OCI-LY7 (cell line): ENCODE measurements at regions not wholly inside any gene's neighbourhood (a gene's known extent, or its start where the extent isn't known, plus 50 kb on each side); places are given as distances from the start of the nearest gene placed in this dataset.

Experiments
- BruUV-seq: library from RNA; stranded (reverse); fragments of 400-500 nt; replicated peaks from 2 replicates; lab custom pipeline; 2021; lab: Mats Ljungman, UMichigan
- CTCF ChIA-PET: fragments of 300-600 bp; sonication (Branson Sonifier 250); formaldehyde crosslinking; loops from one replicate; lab custom pipeline; 2022; ENCODE audit warnings: antibody characterized with exemption; ENCODE audit not compliant: unreplicated experiment; lab: Charles Lee
- POLR2A ChIA-PET: fragments of 300-600 bp; sonication (Branson Sonifier 250); formaldehyde crosslinking; loops from one replicate; lab custom pipeline; 2022; ENCODE audit warnings: antibody characterized with exemption; lab: Charles Lee
- DNase-seq: peaks from one replicate; pipeline ENCODE4 v3.0.0-alpha.2; 2015; ENCODE audit warnings: low spot score
- H2AFZ ChIP-seq: fragments of 200-600 bp; sonication (generic), shearing (Covaris generic); 2 replicates; pipeline ENCODE4 v1.6.1; 2014; ENCODE audit warnings: mild to moderate bottlenecking, antibody characterized with exemption, low read length, moderate library complexity
- H3K27ac ChIP-seq: fragments of 200-600 bp; sonication (generic); 2 replicates; pipeline ENCODE4 v1.5.1; 2014; ENCODE audit warnings: mixed run types, low read depth, mild to moderate bottlenecking, moderate library complexity, low read length, inconsistent platforms; ENCODE audit not compliant: poor library complexity, severe bottlenecking
- H3K36me3 ChIP-seq: fragments of 200-600 bp; sonication (generic); 2 replicates; pipeline ENCODE4 v1.6.1; 2014; ENCODE audit warnings: mild to moderate bottlenecking, antibody characterized with exemption, low read length, moderate library complexity, mixed read lengths; ENCODE audit not compliant: insufficient read depth
- H3K4me1 ChIP-seq: fragments of 200-600 bp; sonication (generic); 2 replicates; pipeline ENCODE4 v1.5.1; 2014; ENCODE audit warnings: mild to moderate bottlenecking, low read length; ENCODE audit not compliant: insufficient read depth, poor library complexity, severe bottlenecking
- H3K4me2 ChIP-seq: fragments of 200-600 bp; sonication (generic); 2 replicates; pipeline ENCODE4 v1.6.1; 2014; ENCODE audit warnings: mild to moderate bottlenecking, low read length
- H3K4me3 ChIP-seq: fragments of 200-600 bp; sonication (generic); 2 replicates; pipeline ENCODE4 v1.5.1; 2014; ENCODE audit warnings: mild to moderate bottlenecking, low read depth, low read length; ENCODE audit not compliant: poor library complexity, severe bottlenecking
- H3K79me2 ChIP-seq: fragments of 200-600 bp; sonication (generic); 2 replicates; pipeline ENCODE4 v1.6.1; 2016; ENCODE audit warnings: low read depth, mild to moderate bottlenecking, low read length, moderate library complexity, mixed read lengths; ENCODE audit not compliant: insufficient read depth
- H3K9me2 ChIP-seq: fragments of 200-600 bp; sonication (generic); 2 replicates; pipeline ENCODE4 v1.6.1; 2016; ENCODE audit warnings: mild to moderate bottlenecking, low read length, mixed read lengths; ENCODE audit not compliant: insufficient read depth
- H3K9me3 ChIP-seq: fragments of 200-600 bp; sonication (generic); 2 replicates; pipeline ENCODE4 v1.6.1; 2014; ENCODE audit warnings: mild to moderate bottlenecking, mixed run types, low read length, mixed read lengths
- H4K20me1 ChIP-seq: fragments of 200-600 bp; sonication (generic); 2 replicates; pipeline ENCODE4 v1.6.1; 2014; ENCODE audit warnings: mild to moderate bottlenecking, antibody characterized with exemption, low read length, moderate library complexity, mixed read lengths; ENCODE audit not compliant: insufficient read depth
- EZH2phosphoT487 ChIP-seq: fragments of 200-600 bp; sonication (generic); IDR thresholded peaks from 2 replicates; pipeline ENCODE4 v1.6.1; 2018; ENCODE audit warnings: low read depth, borderline replicate concordance, mild to moderate bottlenecking, mixed run types, antibody characterized with exemption, low read length, moderate library complexity, mixed read lengths
- intact Hi-C: fragments of 100-400 bp; cut with micrococcal nuclease; formaldehyde crosslinking; loops from one replicate; pipeline ENCODE4 v1.10.0; 2022; ENCODE audit not compliant: unreplicated experiment
- TF ChIP-seq, protein P1 (sequence below): fragments of 200-600 bp; sonication (generic); conservative IDR thresholded peaks from 2 replicates; pipeline ENCODE4 v1.5.1; 2014; ENCODE audit warnings: mild to moderate bottlenecking, antibody characterized with exemption, low read length, moderate library complexity, mixed read lengths

DNA sequence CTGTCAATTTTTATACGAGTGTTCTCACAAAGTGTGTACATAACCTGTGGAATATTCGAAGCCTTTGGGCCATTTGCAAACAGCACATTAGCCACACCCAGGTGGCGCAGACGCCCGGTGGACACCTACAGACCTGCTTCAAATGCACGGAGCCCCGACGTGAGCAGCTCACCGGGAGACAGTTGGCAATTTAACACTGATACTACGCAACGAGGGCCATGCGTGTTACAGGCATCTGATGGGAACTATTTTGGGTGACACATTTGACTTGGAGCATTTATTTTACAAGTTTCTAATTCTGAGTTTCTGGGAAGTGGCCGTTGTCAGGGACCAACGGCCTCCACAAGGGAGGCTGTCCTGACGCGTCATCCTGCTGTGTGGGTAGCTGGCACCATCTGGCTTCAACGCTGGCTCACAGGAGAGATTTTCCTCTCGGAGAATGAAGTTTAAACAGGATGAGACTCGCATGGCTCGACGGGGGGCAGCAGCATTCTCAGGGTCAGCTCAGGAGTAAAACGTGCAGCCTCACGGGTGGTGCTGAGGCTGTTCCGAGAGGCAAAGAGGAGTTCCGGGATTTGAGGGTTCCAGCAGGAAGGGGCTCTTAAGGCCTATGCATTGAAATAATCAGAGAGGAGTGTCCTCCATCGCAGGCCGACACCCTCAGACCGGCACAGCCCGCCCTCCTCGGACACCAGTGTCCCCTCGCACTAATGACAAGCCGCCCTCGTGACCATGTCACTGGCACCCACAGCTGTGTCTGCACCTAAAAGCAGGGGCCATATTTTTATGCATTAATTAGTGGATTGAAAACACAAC lies 207.4 kb downstream of the DLL1 start:
- intact Hi-C loops, result loop anchor here (10.0 kb wide), 1 partner anchor 89 kb away; no protein-coding TSS in a partner anchor
- CTCF ChIA-PET, result no interaction called here

DNA sequence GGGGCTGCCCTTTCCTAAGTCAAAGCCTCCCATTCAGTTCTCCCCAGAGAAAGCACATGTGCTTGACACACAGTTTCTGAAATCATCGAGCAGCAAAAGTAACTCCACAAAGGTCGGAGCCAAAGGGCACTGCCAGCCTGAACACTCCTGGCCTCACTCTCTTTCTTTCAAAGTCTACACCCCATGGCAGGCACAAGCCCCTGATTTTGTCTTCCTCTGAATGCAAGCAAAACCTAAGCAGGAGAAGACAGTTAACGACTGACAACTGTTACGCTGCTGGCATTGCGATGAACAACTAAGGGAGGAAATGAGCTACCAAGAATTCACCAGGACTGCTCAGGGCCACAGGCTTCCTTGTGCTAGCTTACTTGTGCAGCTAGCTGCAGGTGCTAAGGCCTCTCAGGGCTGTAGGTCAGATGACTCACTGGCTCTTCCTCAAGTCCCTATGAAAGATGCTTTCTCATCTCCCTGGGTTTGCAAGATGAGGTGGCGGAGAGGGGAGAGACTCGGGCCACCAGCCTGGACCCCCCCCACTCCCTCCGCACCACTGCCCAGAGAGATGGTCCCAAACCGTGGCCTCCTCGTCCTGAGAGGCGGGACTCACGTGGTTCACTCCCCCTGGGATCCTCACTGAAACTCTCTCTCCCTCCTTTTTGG lies 208.2 kb downstream of the DLL1 start:
- Histone ChIP-seq H3K9me2 (no peaks in the 10 kb centered on the region), H3K4me1 (no peaks in the 10 kb centered on the region), H3K4me3 (no peak overlapping the region), H3K36me3 (no peaks in the 10 kb centered on the region), H3K9me3 (no peaks in the 10 kb centered on the region), H3K4me2 (no peak overlapping the region), H3K27ac (no peak overlapping the region), H4K20me1 (no peaks in the 10 kb centered on the region), H2AFZ (no peak overlapping the region), H3K79me2 (no peaks in the 10 kb centered on the region)
- TF ChIP-seq, protein P1, sequence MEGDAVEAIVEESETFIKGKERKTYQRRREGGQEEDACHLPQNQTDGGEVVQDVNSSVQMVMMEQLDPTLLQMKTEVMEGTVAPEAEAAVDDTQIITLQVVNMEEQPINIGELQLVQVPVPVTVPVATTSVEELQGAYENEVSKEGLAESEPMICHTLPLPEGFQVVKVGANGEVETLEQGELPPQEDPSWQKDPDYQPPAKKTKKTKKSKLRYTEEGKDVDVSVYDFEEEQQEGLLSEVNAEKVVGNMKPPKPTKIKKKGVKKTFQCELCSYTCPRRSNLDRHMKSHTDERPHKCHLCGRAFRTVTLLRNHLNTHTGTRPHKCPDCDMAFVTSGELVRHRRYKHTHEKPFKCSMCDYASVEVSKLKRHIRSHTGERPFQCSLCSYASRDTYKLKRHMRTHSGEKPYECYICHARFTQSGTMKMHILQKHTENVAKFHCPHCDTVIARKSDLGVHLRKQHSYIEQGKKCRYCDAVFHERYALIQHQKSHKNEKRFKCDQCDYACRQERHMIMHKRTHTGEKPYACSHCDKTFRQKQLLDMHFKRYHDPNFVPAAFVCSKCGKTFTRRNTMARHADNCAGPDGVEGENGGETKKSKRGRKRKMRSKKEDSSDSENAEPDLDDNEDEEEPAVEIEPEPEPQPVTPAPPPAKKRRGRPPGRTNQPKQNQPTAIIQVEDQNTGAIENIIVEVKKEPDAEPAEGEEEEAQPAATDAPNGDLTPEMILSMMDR, result no peak
- no peak for TF ChIP-seq EZH2phosphoT487
- no peak for DNase-seq
- ChIA-PET CTCF (no interaction called here), POLR2A (no interaction called here)
- intact Hi-C loops, result loop anchor here (10.0 kb wide), 1 partner anchor 88 kb away; no protein-coding TSS in a partner anchor
- BruUV-seq, result no TSS peak

More for the DNA sequence above, 207.4 kb downstream of the DLL1 start:
- Histone ChIP-seq H3K4me2 (no peak overlapping the region), H3K4me3 (no peak overlapping the region), H2AFZ (no peak overlapping the region), H3K79me2 (no peaks in the 10 kb centered on the region), H3K9me3 (no peaks in the 10 kb centered on the region), H4K20me1 (no peaks in the 10 kb centered on the region), H3K9me2 (no peaks in the 10 kb centered on the region), H3K36me3 (no peaks in the 10 kb centered on the region), H3K27ac (no peak overlapping the region), H3K4me1 (peaks cover 8% of the 10 kb centered on the region)
- TF ChIP-seq, protein P1, result no peak
- no peak for TF ChIP-seq EZH2phosphoT487
- POLR2A ChIA-PET, result interaction anchor here (0.5 kb wide), 1 partner anchor 16 kb away, joined by 3 read pairs; no protein-coding TSS in a partner anchor
- no TSS peak for BruUV-seq
- no peak for DNase-seq
